ENCODE measurements at regions not wholly inside any gene's neighbourhood (a gene's known extent, or its start where the extent isn't known, plus 50 kb on each side); places are given as distances from the start of the nearest gene placed in this dataset.
A peak's percentile ranks its signal among the peaks of the same experiment; 100 is the strongest.

GRCh38 chr1:219459351-219460080 is 153.4 kb downstream of the ZC3H11B start:
- Histone ChIP-seq H3K36me3 (no peaks in the 10 kb centered on the region), H3K4me1 (ENCODE audit: control insufficient read depth in 1 of 2, insufficient read depth in 1 of 2, low read depth in 1 of 2, low read length in 1 of 2) (peaks cover 19 to 24% of the 10 kb centered on the region in 2 experiments), H3K27me3 (no peaks in the 10 kb centered on the region), H3K9me3 (no peaks in the 10 kb centered on the region), H3K4me3 (ENCODE audit: low read depth in 1 of 2, low read length in 1 of 2) (no peak overlapping the region), H3K27ac (peak overlapping the region; percentile 73)
- TF ChIP-seq, protein P1, sequence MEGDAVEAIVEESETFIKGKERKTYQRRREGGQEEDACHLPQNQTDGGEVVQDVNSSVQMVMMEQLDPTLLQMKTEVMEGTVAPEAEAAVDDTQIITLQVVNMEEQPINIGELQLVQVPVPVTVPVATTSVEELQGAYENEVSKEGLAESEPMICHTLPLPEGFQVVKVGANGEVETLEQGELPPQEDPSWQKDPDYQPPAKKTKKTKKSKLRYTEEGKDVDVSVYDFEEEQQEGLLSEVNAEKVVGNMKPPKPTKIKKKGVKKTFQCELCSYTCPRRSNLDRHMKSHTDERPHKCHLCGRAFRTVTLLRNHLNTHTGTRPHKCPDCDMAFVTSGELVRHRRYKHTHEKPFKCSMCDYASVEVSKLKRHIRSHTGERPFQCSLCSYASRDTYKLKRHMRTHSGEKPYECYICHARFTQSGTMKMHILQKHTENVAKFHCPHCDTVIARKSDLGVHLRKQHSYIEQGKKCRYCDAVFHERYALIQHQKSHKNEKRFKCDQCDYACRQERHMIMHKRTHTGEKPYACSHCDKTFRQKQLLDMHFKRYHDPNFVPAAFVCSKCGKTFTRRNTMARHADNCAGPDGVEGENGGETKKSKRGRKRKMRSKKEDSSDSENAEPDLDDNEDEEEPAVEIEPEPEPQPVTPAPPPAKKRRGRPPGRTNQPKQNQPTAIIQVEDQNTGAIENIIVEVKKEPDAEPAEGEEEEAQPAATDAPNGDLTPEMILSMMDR (IDR thresholded peaks at IDR 0.05) = no peak

- TF ChIP-seq, protein P1 (IDR thresholded peaks at IDR 0.05) = no peak
- Histone ChIP-seq H3K27ac (no peak overlapping the region), H3K4me3 (ENCODE audit: low read depth in 1 of 2, low read length in 1 of 2) (no peak overlapping the region), H3K9me3 (no peaks in the 10 kb centered on the region), H3K4me1 (ENCODE audit: control insufficient read depth in 1 of 2, insufficient read depth in 1 of 2, low read depth in 1 of 2, low read length in 1 of 2) (no peaks in the 10 kb centered on the region), H3K36me3 (no peaks in the 10 kb centered on the region), H3K27me3 (no peaks in the 10 kb centered on the region)
These were observed 166.6 kb downstream of the ZC3H11B start for GRCh38 chr1:219446288-219446687.

DNA sequence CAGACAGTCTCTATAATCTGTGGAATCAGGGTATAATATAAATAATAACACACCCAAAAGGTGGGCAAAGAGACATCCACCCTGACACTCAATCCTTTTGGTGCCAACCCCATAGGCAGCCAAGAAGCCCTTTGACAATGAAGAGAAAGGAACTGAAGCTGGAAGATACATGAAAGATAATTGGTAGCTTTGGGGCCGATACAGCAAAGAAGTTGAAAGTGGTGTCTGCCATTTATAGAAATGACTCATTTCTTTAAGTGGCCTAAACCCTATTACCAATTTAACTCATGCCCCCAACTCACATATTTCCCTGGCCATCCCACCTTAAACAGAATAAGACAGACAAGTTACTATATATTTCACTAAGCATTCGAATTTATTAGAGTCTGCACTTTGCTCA is 167.0 kb downstream of the ZC3H11B start:
- H3K36me3 ChIP-seq = no peaks in the 10 kb centered on the region
- no peaks in the 10 kb centered on the region for H3K9me3 ChIP-seq
- H3K27ac ChIP-seq = no peak overlapping the region
- H3K4me1 ChIP-seq (ENCODE audit: control insufficient read depth in 1 of 2, insufficient read depth in 1 of 2, low read depth in 1 of 2, low read length in 1 of 2) = no peaks in the 10 kb centered on the region
- TF ChIP-seq, protein P1 (IDR thresholded peaks at IDR 0.05) = no peak
- H3K27me3 ChIP-seq = no peaks in the 10 kb centered on the region
- H3K4me3 ChIP-seq (ENCODE audit: low read depth in 1 of 2, low read length in 1 of 2) = no peak overlapping the region

- H3K27ac ChIP-seq = no peak overlapping the region
- no peak overlapping the region for H3K4me3 ChIP-seq (ENCODE audit: low read depth in 1 of 2, low read length in 1 of 2)
- no peaks in the 10 kb centered on the region for H3K36me3 ChIP-seq
- TF ChIP-seq, protein P1 (IDR thresholded peaks at IDR 0.05) = no peak
- H3K27me3 ChIP-seq = no peaks in the 10 kb centered on the region
- no peaks in the 10 kb centered on the region for H3K4me1 ChIP-seq (ENCODE audit: control insufficient read depth in 1 of 2, insufficient read depth in 1 of 2, low read depth in 1 of 2, low read length in 1 of 2)
- no peaks in the 10 kb centered on the region for H3K9me3 ChIP-seq
These were observed 168.4 kb downstream of the ZC3H11B start for GRCh38 chr1:219444474-219444873.

GRCh38 chr1:219443763-219444162 is 169.1 kb downstream of the ZC3H11B start:
- no peaks in the 10 kb centered on the region for H3K9me3 ChIP-seq
- no peaks in the 10 kb centered on the region for H3K36me3 ChIP-seq
- TF ChIP-seq, protein P1 (IDR thresholded peaks at IDR 0.05) = no peak
- H3K4me1 ChIP-seq (ENCODE audit: control insufficient read depth in 1 of 2, insufficient read depth in 1 of 2, low read depth in 1 of 2, low read length in 1 of 2) = no peaks in the 10 kb centered on the region
- no peak overlapping the region for H3K4me3 ChIP-seq (ENCODE audit: low read depth in 1 of 2, low read length in 1 of 2)
- H3K27me3 ChIP-seq = no peaks in the 10 kb centered on the region
- H3K27ac ChIP-seq = no peak overlapping the region

All from neutrophil (primary cell).